H1 (cell line): ENCODE measurements at regions not wholly inside any gene's neighbourhood (a gene's known extent, or its start where the extent isn't known, plus 50 kb on each side); places are given as distances from the start of the nearest gene placed in this dataset.

Source experiments
- CTCF ChIA-PET: fragments of 300-600 bp; sonication (Branson Sonifier 250); formaldehyde crosslinking; loops from one replicate; lab custom pipeline; 2021; ENCODE audit not compliant: partially characterized antibody; lab: Charles Lee
- POLR2A ChIA-PET: fragments of 300-600 bp; sonication (Branson Sonifier 250); formaldehyde crosslinking; loops from one replicate; lab custom pipeline; 2021; ENCODE audit warnings: inconsistent platforms; ENCODE audit not compliant: partially characterized antibody; lab: Charles Lee
- DNase-seq, 2 experiments: peaks; one replicate each; pipeline versions ENCODE4 v3.0.0 to v3.0.0-alpha.2; 2010 to 2022; ENCODE audit warnings: low spot score in 2 of 2, low read depth in 1 of 2, mixed read lengths in 1 of 2
- FAIRE-seq: peaks from 2 replicates; lab custom pipeline; 2011; peaks lifted over from hg19 to GRCh38; lab: Jason Lieb, UNC
- H2AFZ ChIP-seq: 2 replicates; pipeline ENCODE4 v1.8.1; 2012; ENCODE audit warnings: low read length, inconsistent platforms
- H2AK5ac ChIP-seq: 2 replicates; pipeline ENCODE4 v1.6.1; 2013; ENCODE audit warnings: low read depth, low read length
- H2BK120ac ChIP-seq: replicated peaks from 2 replicates; pipeline ENCODE3; 2013; ENCODE audit warnings: low read depth, low read length, inconsistent platforms
- H2BK12ac ChIP-seq: 2 replicates; pipeline ENCODE4 v1.6.1; 2013; ENCODE audit warnings: low read depth, low read length
- H2BK15ac ChIP-seq: 2 replicates; pipeline ENCODE4 v1.6.1; 2013; ENCODE audit warnings: low read length
- H2BK20ac ChIP-seq: 2 replicates; pipeline ENCODE4 v1.6.1; 2013; ENCODE audit warnings: low read length
- H2BK5ac ChIP-seq: 2 replicates; pipeline ENCODE4 v1.6.1; 2013; ENCODE audit warnings: low read depth, low read length
- H3K14ac ChIP-seq: 2 replicates; pipeline ENCODE4 v1.6.1; 2013; ENCODE audit warnings: inconsistent platforms; ENCODE audit not compliant: insufficient read length
- H3K18ac ChIP-seq: 2 replicates; pipeline ENCODE4 v1.6.1; 2013; ENCODE audit warnings: low read length; ENCODE audit errors: extremely low read depth
- H3K23ac ChIP-seq: 2 replicates; pipeline ENCODE4 v1.6.1; 2013; ENCODE audit warnings: inconsistent platforms; ENCODE audit not compliant: insufficient read length
- H3K23me2 ChIP-seq: 2 replicates; pipeline ENCODE4 v1.6.1; 2013; ENCODE audit warnings: low read depth, low read length
- H3K27ac ChIP-seq: 2 replicates; pipeline ENCODE4 v1.6.1; 2011; ENCODE audit warnings: low read depth, low read length, inconsistent platforms
- H3K27me3 ChIP-seq, 4 experiments: replicated peaks in 1 of 4; 1 replicate in 1 of 4; 2 replicates in 3 of 4; pipeline versions ENCODE4 v1.6.1 to v1.8.1; 2011 to 2013; ENCODE audit warnings: low read length in 3 of 4, mild to moderate bottlenecking in 3 of 4, inconsistent platforms in 2 of 4, mixed read lengths in 2 of 4, moderate library complexity in 1 of 4; ENCODE audit not compliant: control insufficient read depth in 3 of 4, insufficient read depth in 3 of 4; ENCODE audit errors: extremely low read depth in 1 of 4
- H3K36me3 ChIP-seq, 4 experiments: 2 replicates each; pipeline versions ENCODE4 v1.6.1 to v1.8.1; 2011 to 2013; ENCODE audit warnings: mild to moderate bottlenecking in 4 of 4, low read length in 3 of 4, moderate library complexity in 2 of 4, control low read depth in 1 of 4, inconsistent platforms in 1 of 4; ENCODE audit not compliant: insufficient read depth in 4 of 4, control insufficient read depth in 2 of 4
- H3K4ac ChIP-seq: replicated peaks from 2 replicates; pipeline ENCODE3; 2013; ENCODE audit warnings: low read length, low read depth, mixed read lengths, inconsistent platforms; ENCODE audit not compliant: insufficient read length
- H3K4me1 ChIP-seq, 4 experiments: replicated peaks in 1 of 4; 1 replicate in 1 of 4; 2 replicates in 3 of 4; pipeline versions ENCODE4 v1.6.1 to v1.8.1; 2011 to 2013; ENCODE audit warnings: low read length in 3 of 4, inconsistent platforms in 2 of 4, mixed read lengths in 1 of 4; ENCODE audit not compliant: insufficient read depth in 4 of 4, control insufficient read depth in 3 of 4
- H3K4me2 ChIP-seq, 2 experiments: 2 replicates each; pipeline versions ENCODE4 v1.6.1 to v1.8.1; 2011 to 2013; ENCODE audit warnings: low read depth in 2 of 2, low read length in 2 of 2, control low read depth in 1 of 2, inconsistent platforms in 1 of 2, mild to moderate bottlenecking in 1 of 2; ENCODE audit not compliant: insufficient read depth in 1 of 2
- H3K4me3 ChIP-seq, 4 experiments: fragments of 200-600, 300-600 bp in 1 of 4; sonication (generic), shearing (Covaris generic), sonication (Bioruptor Twin) in 1 of 4; 2 replicates each; pipeline versions ENCODE4 v1.5.1 to v1.8.1; 2011 to 2016; ENCODE audit warnings: low read length in 4 of 4, low read depth in 3 of 4, control low read depth in 2 of 4, inconsistent platforms in 2 of 4, mild to moderate bottlenecking in 2 of 4, mixed read lengths in 1 of 4, moderate library complexity in 1 of 4; ENCODE audit not compliant: insufficient read depth in 2 of 4; ENCODE audit errors: extremely low read depth in 1 of 4
- H3K56ac ChIP-seq: replicated peaks from 2 replicates; pipeline ENCODE3; 2013; ENCODE audit warnings: low read depth, mild to moderate bottlenecking, mixed read lengths, low read length, inconsistent platforms; ENCODE audit not compliant: insufficient read length
- H3K79me1 ChIP-seq: 2 replicates; pipeline ENCODE4 v1.6.1; 2013; ENCODE audit warnings: low read depth, low read length, control low read depth
- H3K79me2 ChIP-seq, 2 experiments: 2 replicates each; pipeline versions ENCODE4 v1.6.1 to v1.8.1; 2012 to 2013; ENCODE audit warnings: low read length in 2 of 2, mild to moderate bottlenecking in 2 of 2, inconsistent platforms in 1 of 2; ENCODE audit not compliant: insufficient read depth in 2 of 2, control insufficient read depth in 1 of 2
- H3K9ac ChIP-seq, 4 experiments: replicated peaks in 1 of 4; 1 replicate in 1 of 4; 2 replicates in 3 of 4; pipeline versions ENCODE4 v1.6.1 to v1.8.1; 2011 to 2013; ENCODE audit warnings: low read depth in 3 of 4, low read length in 3 of 4, control low read depth in 2 of 4, mild to moderate bottlenecking in 2 of 4, moderate library complexity in 2 of 4, inconsistent platforms in 1 of 4; ENCODE audit errors: extremely low read depth in 1 of 4
- H3K9me3 ChIP-seq, 2 experiments: 2 replicates each; pipeline versions ENCODE4 v1.6.1 to v1.8.1; 2012 to 2013; ENCODE audit warnings: mild to moderate bottlenecking in 2 of 2, moderate library complexity in 2 of 2, control low read depth in 1 of 2, inconsistent platforms in 1 of 2, low read depth in 1 of 2, low read length in 1 of 2, mixed read lengths in 1 of 2; ENCODE audit not compliant: insufficient read depth in 2 of 2
- H4K20me1 ChIP-seq, 2 experiments: replicated peaks in 1 of 2; 2 replicates each; pipeline versions ENCODE3 to v1.8.1; 2011 to 2013; ENCODE audit warnings: inconsistent platforms in 2 of 2, low read length in 2 of 2, mild to moderate bottlenecking in 1 of 2; ENCODE audit not compliant: insufficient read depth in 2 of 2, control insufficient read depth in 1 of 2
- H4K5ac ChIP-seq: 2 replicates; pipeline ENCODE4 v1.6.1; 2013; ENCODE audit warnings: low read length, low read depth, mixed read lengths, inconsistent platforms; ENCODE audit not compliant: insufficient read length
- H4K8ac ChIP-seq: 2 replicates; pipeline ENCODE4 v1.8.0; 2013; ENCODE audit warnings: mild to moderate bottlenecking, moderate library complexity, low read length, inconsistent platforms; ENCODE audit not compliant: insufficient read depth; ENCODE audit errors: extremely low read depth
- H4K91ac ChIP-seq: replicated peaks from 2 replicates; pipeline ENCODE3; 2013; ENCODE audit warnings: low read length, mixed read lengths, inconsistent platforms; ENCODE audit not compliant: insufficient read length
- JUND ChIP-seq: IDR thresholded peaks from 2 replicates; pipeline ENCODE4 v1.6.1; 2011; ENCODE audit warnings: mild to moderate bottlenecking, improper control_type of control experiment, low read length
- POLR2A ChIP-seq, 2 experiments: IDR thresholded peaks; 1 replicate in 1 of 2; 2 replicates in 1 of 2; pipeline ENCODE4 v1.6.1; 2011; ENCODE audit warnings: low read depth in 2 of 2, low read length in 2 of 2, mild to moderate bottlenecking in 2 of 2; ENCODE audit errors: control extremely low read depth in 1 of 2
- POLR2AphosphoS5 ChIP-seq: IDR thresholded peaks from 2 replicates; pipeline ENCODE4 v1.6.1; 2011; ENCODE audit warnings: low read depth, low read length
- USF2 ChIP-seq: IDR thresholded peaks from 2 replicates; pipeline ENCODE4 v1.6.1; 2011; ENCODE audit warnings: low read length, improper control_type of control experiment
- WGBS, 2 experiments: shearing (Covaris generic) in 1 of 2; methylation state at CpG; one replicate each; pipeline versions ENCODE4 v1.1.6 to v1.1.7; 2013 to 2015; ENCODE audit warnings: low lambda C conversion rate in 2 of 2, mixed read lengths in 2 of 2, inconsistent platforms in 1 of 2, low coverage in 1 of 2, missing lambda C conversion rate in 1 of 2; ENCODE audit not compliant: insufficient replicate concordance in 2 of 2, insufficient coverage in 1 of 2, insufficient read length in 1 of 2; ENCODE audit errors: extremely low coverage in 1 of 2, missing lambda C conversion rate in 1 of 2; 5-methylcytosine and 5-hydroxymethylcytosine counted together

GRCh38 chr16:86337138-86337537, 173.2 kb upstream of the FOXF1 start:
- no peak overlapping the region for H3K18ac ChIP-seq
- no peaks in the 10 kb centered on the region for H3K79me1 ChIP-seq
- H3K9ac ChIP-seq, result no peak overlapping the region
- no peak overlapping the region for H3K27ac ChIP-seq
- H4K8ac ChIP-seq, result no peak overlapping the region; the same call in 1 of the 2 replicates
- H3K27me3 ChIP-seq, result peaks cover 0 to 2% (median 0%) of the 10 kb centered on the region in 4 experiments; a peak in 2 of 7 replicates
- peaks cover 0 to 11% (median 1%) of the 10 kb centered on the region in 4 experiments; a peak in 3 of 7 replicates for H3K4me1 ChIP-seq
- H3K23ac ChIP-seq, result no peak overlapping the region
- no peak overlapping the region for H4K91ac ChIP-seq
- no peak overlapping the region for H3K4me3 ChIP-seq
- FAIRE-seq (no peak), DNase-seq (no peak)
- 0 out of 2 replicates have a peak overlapping the region, but pooled peaks have one; percentile 65 for H2BK12ac ChIP-seq
- H3K14ac ChIP-seq, result no peak overlapping the region
- no peaks in the 10 kb centered on the region for H3K79me2 ChIP-seq
- ChIA-PET POLR2A (interaction anchor here (0.6 kb wide), 1 partner anchor 159 kb away, joined by 3 read pairs; no protein-coding TSS in a partner anchor), CTCF (interaction anchor here (1.0 to 2.5 kb wide), 5 partner anchors 42 to 273 kb away, joined by 3 to 12 read pairs (median 3); no protein-coding TSS in a partner anchor)
- H4K20me1 ChIP-seq, result no peaks in the 10 kb centered on the region
- no peaks in the 10 kb centered on the region for H3K36me3 ChIP-seq
- no peak overlapping the region; the same call in 1 of the 2 replicates for H2BK20ac ChIP-seq
- no peak overlapping the region for H4K5ac ChIP-seq
- H2AFZ ChIP-seq, result 0 out of 2 replicates have a peak overlapping the region, but pooled peaks have one; percentile 6
- H2BK5ac ChIP-seq, result no peak overlapping the region
- peak overlapping the region in 1 of 2 experiments; percentile 6; a peak in 1 of 4 replicates for H3K4me2 ChIP-seq
- no peak overlapping the region for H3K4ac ChIP-seq
- no peaks in the 10 kb centered on the region for H3K9me3 ChIP-seq
- H2AK5ac ChIP-seq, result no peak overlapping the region
- no peak overlapping the region for H2BK15ac ChIP-seq
- no peaks in the 10 kb centered on the region for H3K23me2 ChIP-seq
- WGBS, 2 experiments, result 45% methylated on average over 10 of the region's 18 CpGs; no CpG with 5 or more reads in 1 of the 2 experiments
- H3K56ac ChIP-seq, result no peak overlapping the region
- no peak overlapping the region for H2BK120ac ChIP-seq
- TF ChIP-seq POLR2A (IDR thresholded peaks at IDR 0.05; ENCODE audit: control extremely low read depth in 1 of 2, low read depth in 2 of 2, low read length in 2 of 2), result no peak
- no peak for TF ChIP-seq USF2
- no peak for TF ChIP-seq JUND
- TF ChIP-seq POLR2AphosphoS5, result no peak
